ENCODE measurements at regions not wholly inside any gene's neighbourhood (a gene's known extent, or its start where the extent isn't known, plus 50 kb on each side); places are given as distances from the start of the nearest gene placed in this dataset.

DNA sequence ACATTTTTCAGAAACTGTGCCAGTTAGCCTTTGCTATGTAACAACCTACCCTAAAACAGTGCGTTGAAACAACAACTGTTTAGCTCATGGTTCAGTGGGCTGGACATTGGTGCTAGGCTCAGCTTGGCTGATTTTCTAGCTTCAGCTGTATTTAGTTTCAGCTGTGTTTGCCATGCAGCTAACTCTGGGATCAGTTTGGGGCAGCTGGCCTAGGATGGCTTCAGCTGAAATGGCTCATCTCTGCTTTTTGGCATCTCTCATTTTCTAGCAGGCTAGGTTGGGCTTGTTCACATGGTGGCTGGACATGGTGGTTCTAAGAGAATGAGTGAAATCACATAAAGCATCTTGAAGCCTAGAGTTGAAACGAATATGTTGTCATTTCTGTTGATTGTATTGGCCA is 464.2 kb downstream of the QKI start:
- no peak for TF ChIP-seq EZH2 (IDR thresholded peaks at IDR 0.05; ENCODE audit: insufficient read depth, low read length)
- TF ChIP-seq, protein P1, sequence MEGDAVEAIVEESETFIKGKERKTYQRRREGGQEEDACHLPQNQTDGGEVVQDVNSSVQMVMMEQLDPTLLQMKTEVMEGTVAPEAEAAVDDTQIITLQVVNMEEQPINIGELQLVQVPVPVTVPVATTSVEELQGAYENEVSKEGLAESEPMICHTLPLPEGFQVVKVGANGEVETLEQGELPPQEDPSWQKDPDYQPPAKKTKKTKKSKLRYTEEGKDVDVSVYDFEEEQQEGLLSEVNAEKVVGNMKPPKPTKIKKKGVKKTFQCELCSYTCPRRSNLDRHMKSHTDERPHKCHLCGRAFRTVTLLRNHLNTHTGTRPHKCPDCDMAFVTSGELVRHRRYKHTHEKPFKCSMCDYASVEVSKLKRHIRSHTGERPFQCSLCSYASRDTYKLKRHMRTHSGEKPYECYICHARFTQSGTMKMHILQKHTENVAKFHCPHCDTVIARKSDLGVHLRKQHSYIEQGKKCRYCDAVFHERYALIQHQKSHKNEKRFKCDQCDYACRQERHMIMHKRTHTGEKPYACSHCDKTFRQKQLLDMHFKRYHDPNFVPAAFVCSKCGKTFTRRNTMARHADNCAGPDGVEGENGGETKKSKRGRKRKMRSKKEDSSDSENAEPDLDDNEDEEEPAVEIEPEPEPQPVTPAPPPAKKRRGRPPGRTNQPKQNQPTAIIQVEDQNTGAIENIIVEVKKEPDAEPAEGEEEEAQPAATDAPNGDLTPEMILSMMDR (IDR thresholded peaks at IDR 0.05; ENCODE audit: insufficient read depth, low read depth, low read length): no peak

GRCh38 chr6:163877877-163878639 is 463.5 kb downstream of the QKI start:
- peaks cover 6% of the 10 kb centered on the region for H3K27me3 Mint-ChIP-seq (ENCODE audit: low read depth, unreplicated experiment)
- no peak for FAIRE-seq
- DNase-seq (ENCODE audit: low read depth): no peak

More for the DNA sequence above, 464.2 kb downstream of the QKI start:
- Histone ChIP-seq H3K9me3 (ENCODE audit: insufficient read depth, low read depth, low read length) (no peaks in the 10 kb centered on the region), H3K4me3 (ENCODE audit: insufficient read depth, low read depth, low read length) (no peak overlapping the region), H3K79me2 (ENCODE audit: insufficient read depth, low read length) (no peaks in the 10 kb centered on the region), H3K9ac (ENCODE audit: low read length) (no peak overlapping the region), H2AFZ (ENCODE audit: low read depth, low read length) (no peak overlapping the region), H4K20me1 (ENCODE audit: insufficient read depth, low read length) (no peaks in the 10 kb centered on the region), H3K27me3 (ENCODE audit: insufficient read depth, low read length) (no peaks in the 10 kb centered on the region), H3K4me1 (ENCODE audit: insufficient read depth, low read length) (no peaks in the 10 kb centered on the region), H3K27ac (ENCODE audit: low read depth, low read length) (no peak overlapping the region), H3K4me2 (ENCODE audit: low read length) (no peak overlapping the region), H3K36me3 (ENCODE audit: insufficient read depth, low read length) (no peaks in the 10 kb centered on the region)
- Mint-ChIP-seq H3K9me3 (ENCODE audit: unreplicated experiment) (peaks cover 5% of the 10 kb centered on the region), H3K4me1 (ENCODE audit: low read depth, unreplicated experiment) (peaks cover 5% of the 10 kb centered on the region), H3K4me3 (ENCODE audit: unreplicated experiment) (no peak overlapping the region), H3K27me3 (ENCODE audit: low read depth, unreplicated experiment) (peaks cover 6% of the 10 kb centered on the region), H3K27ac (ENCODE audit: unreplicated experiment) (no peak overlapping the region), H3K36me3 (ENCODE audit: low read depth, unreplicated experiment) (no peaks in the 10 kb centered on the region)
- FAIRE-seq (no peak), DNase-seq (ENCODE audit: low read depth) (no peak)

More at GRCh38 chr6:163877877-163878639, 463.5 kb downstream of the QKI start:
- H3K36me3 ChIP-seq (ENCODE audit: insufficient read depth, low read length): no peaks in the 10 kb centered on the region
- no peaks in the 10 kb centered on the region for H3K36me3 Mint-ChIP-seq (ENCODE audit: low read depth, unreplicated experiment)
- no peak overlapping the region for H3K27ac Mint-ChIP-seq (ENCODE audit: unreplicated experiment)
- H3K27ac ChIP-seq (ENCODE audit: low read depth, low read length): no peak overlapping the region
- no peak for TF ChIP-seq EZH2 (IDR thresholded peaks at IDR 0.05; ENCODE audit: insufficient read depth, low read length)
- TF ChIP-seq, protein P1 (IDR thresholded peaks at IDR 0.05; ENCODE audit: insufficient read depth, low read depth, low read length): no peak
- peaks cover 5% of the 10 kb centered on the region for H3K9me3 Mint-ChIP-seq (ENCODE audit: unreplicated experiment)
- no peak overlapping the region for H3K4me3 Mint-ChIP-seq (ENCODE audit: unreplicated experiment)
- no peaks in the 10 kb centered on the region for H3K4me1 ChIP-seq (ENCODE audit: insufficient read depth, low read length)
- H2AFZ ChIP-seq (ENCODE audit: low read depth, low read length): no peak overlapping the region
- no peaks in the 10 kb centered on the region for H3K9me3 ChIP-seq (ENCODE audit: insufficient read depth, low read depth, low read length)
- H3K4me3 ChIP-seq (ENCODE audit: insufficient read depth, low read depth, low read length): no peak overlapping the region
- no peaks in the 10 kb centered on the region for H3K27me3 ChIP-seq (ENCODE audit: insufficient read depth, low read length)
- H3K9ac ChIP-seq (ENCODE audit: low read length): no peak overlapping the region
- no peak overlapping the region for H3K4me2 ChIP-seq (ENCODE audit: low read length)
- no peaks in the 10 kb centered on the region for H3K79me2 ChIP-seq (ENCODE audit: insufficient read depth, low read length)
- H3K4me1 Mint-ChIP-seq (ENCODE audit: low read depth, unreplicated experiment): peaks cover 5% of the 10 kb centered on the region
- H4K20me1 ChIP-seq (ENCODE audit: insufficient read depth, low read length): no peaks in the 10 kb centered on the region
